GM12878 (cell line): ENCODE measurements at regions not wholly inside any gene's neighbourhood (a gene's known extent, or its start where the extent isn't known, plus 50 kb on each side); places are given as distances from the start of the nearest gene placed in this dataset.

Experiments
- ATAC-seq: fragments of 200-7000 bp; cut with Tn5 transposase; 3 replicates; pipeline ENCODE4 v1.9.1; 2020; ENCODE audit warnings: mild to moderate bottlenecking, moderate library complexity
- BruUV-seq: library from RNA; stranded (reverse); fragments of 400-500 nt; replicated peaks from 2 replicates; lab custom pipeline; 2021; lab: Mats Ljungman, UMichigan
- CTCF ChIA-PET: fragments of 300-600 bp; sonication (Branson Sonifier 250); formaldehyde crosslinking; extraction: SDS; loops from one replicate; lab custom pipeline; 2021; ENCODE audit warnings: inconsistent platforms; lab: Yijun Ruan, JAX
- POLR2A ChIA-PET: fragments of 350-600 bp; formaldehyde crosslinking; extraction: SDS; loops from one replicate; lab custom pipeline; 2021; ENCODE audit warnings: inconsistent platforms; lab: Charles Lee
- RAD21 ChIA-PET: fragments of 300-600 bp; sonication (Branson Sonifier 250); formaldehyde crosslinking; loops from one replicate; lab custom pipeline; 2023; ENCODE audit warnings: antibody characterized with exemption; ENCODE audit not compliant: unreplicated experiment; lab: Charles Lee
- SMC1A ChIA-PET: fragments of 300-600 bp; sonication (Branson Sonifier 250); formaldehyde crosslinking; loops from one replicate; lab custom pipeline; 2023; ENCODE audit not compliant: unreplicated experiment, uncharacterized antibody; lab: Charles Lee
- DNase-seq: peaks from one replicate; pipeline ENCODE4 v3.0.0-alpha.2; 2011; ENCODE audit warnings: low read depth, low spot score
- FAIRE-seq: peaks from 3 replicates; lab custom pipeline; 2011; peaks lifted over from hg19 to GRCh38; lab: Jason Lieb, UNC
- H2AFZ ChIP-seq: 2 replicates; pipeline ENCODE4 v1.6.0; 2011; ENCODE audit warnings: low read depth, low read length, control low read depth; ENCODE audit not compliant: control insufficient read depth
- H3K27ac ChIP-seq: 2 replicates; pipeline ENCODE4 v1.5.1; 2011; ENCODE audit warnings: control low read depth; ENCODE audit not compliant: control insufficient read depth, insufficient read depth
- H3K27me3 ChIP-seq, 2 experiments: replicated peaks in 1 of 2; 2 replicates each; pipeline versions ENCODE4 v1.6.0 to v1.6.1; 2011; ENCODE audit warnings: low read length in 1 of 2; ENCODE audit not compliant: control insufficient read depth in 2 of 2, insufficient read depth in 2 of 2
- H3K36me3 ChIP-seq, 2 experiments: 2 replicates each; pipeline ENCODE4 v1.5.1; 2011; ENCODE audit warnings: low read length in 1 of 2; ENCODE audit not compliant: control insufficient read depth in 2 of 2, insufficient read depth in 2 of 2
- H3K4me1 ChIP-seq: 2 replicates; pipeline ENCODE4 v1.6.1; 2011; ENCODE audit warnings: mild to moderate bottlenecking, low read length, moderate library complexity, mixed read lengths; ENCODE audit not compliant: control insufficient read depth, insufficient read depth
- H3K4me2 ChIP-seq: 2 replicates; pipeline ENCODE4 v1.6.0; 2011; ENCODE audit warnings: control low read depth; ENCODE audit not compliant: control insufficient read depth, insufficient read depth
- H3K4me3 ChIP-seq: fragments of 200-600 bp; sonication (generic); 2 replicates; pipeline ENCODE4 v1.5.1; 2016
- H3K79me2 ChIP-seq: 2 replicates; pipeline ENCODE4 v1.6.0; 2011; ENCODE audit warnings: low read length; ENCODE audit not compliant: control insufficient read depth, insufficient read depth
- H3K9ac ChIP-seq: 2 replicates; pipeline ENCODE4 v1.8.0; 2011; ENCODE audit warnings: low read length, control low read depth, mixed read lengths; ENCODE audit not compliant: control insufficient read depth, insufficient read depth
- H3K9me3 ChIP-seq: replicated peaks from 3 replicates; pipeline ENCODE4 v1.5.1; 2011; ENCODE audit warnings: mild to moderate bottlenecking, low read length; ENCODE audit not compliant: control insufficient read depth, insufficient read depth
- H4K20me1 ChIP-seq: 2 replicates; pipeline ENCODE4 v1.6.0; 2011; ENCODE audit not compliant: control insufficient read depth, insufficient read depth
- ATF7 ChIP-seq: fragments of 450-650 bp; IDR thresholded peaks from 2 replicates; pipeline ENCODE4 v1.6.1; 2016; ENCODE audit warnings: low read depth, mild to moderate bottlenecking
- DPF2 ChIP-seq: fragments of 450-650 bp; IDR thresholded peaks from 2 replicates; pipeline ENCODE4 v1.6.1; 2017; ENCODE audit warnings: mild to moderate bottlenecking
- E2F8 ChIP-seq: fragments of 450-650 bp; IDR thresholded peaks from 2 replicates; pipeline ENCODE4 v1.6.1; 2018; ENCODE audit warnings: mild to moderate bottlenecking, low read depth, moderate library complexity; ENCODE audit not compliant: partially characterized antibody
- ESRRA ChIP-seq: IDR thresholded peaks from 2 replicates; pipeline ENCODE4 v1.6.1; 2012; ENCODE audit warnings: mild to moderate bottlenecking, low read length, improper control_type of control experiment
- FOXM1 ChIP-seq: IDR thresholded peaks from 2 replicates; pipeline ENCODE4 v1.6.1; 2012; ENCODE audit warnings: low read depth, mild to moderate bottlenecking, inconsistent platforms, low read length, moderate library complexity
- HCFC1 ChIP-seq: fragments of 150-350 bp; IDR thresholded peaks from 2 replicates; pipeline ENCODE4 v1.6.1; 2014; ENCODE audit warnings: low read length
- IRF3 ChIP-seq: fragments of 450-650 bp; IDR thresholded peaks from 2 replicates; pipeline ENCODE4 v1.6.1; 2014; ENCODE audit warnings: mild to moderate bottlenecking
- MTA2 ChIP-seq: fragments of 450-650 bp; IDR thresholded peaks from 2 replicates; pipeline ENCODE4 v1.6.1; 2016; ENCODE audit warnings: low read depth, mild to moderate bottlenecking, moderate library complexity
- NKRF ChIP-seq: fragments of 450-650 bp; conservative IDR thresholded peaks from 2 replicates; pipeline ENCODE4 v1.6.1; 2017; ENCODE audit warnings: mild to moderate bottlenecking, moderate library complexity
- PAX5 ChIP-seq: IDR thresholded peaks from 2 replicates; pipeline ENCODE4 v1.6.1; 2011; ENCODE audit warnings: low read depth, low read length, borderline replicate concordance
- SREBF1 ChIP-seq: IDR thresholded peaks from 2 replicates; pipeline ENCODE4 v1.6.1; 2012; ENCODE audit warnings: mild to moderate bottlenecking, low read length
- ZNF384 ChIP-seq: IDR thresholded peaks from 2 replicates; pipeline ENCODE4 v1.6.1; 2012; ENCODE audit warnings: low read depth, mild to moderate bottlenecking, low read length, improper control_type of control experiment, borderline replicate concordance
- WGBS: methylation state at CpG from one replicate; pipeline ENCODE4 v1.1.6; 2016; ENCODE audit warnings: low lambda C conversion rate; ENCODE audit not compliant: insufficient replicate concordance, insufficient coverage; ENCODE audit errors: missing lambda C conversion rate; 5-methylcytosine and 5-hydroxymethylcytosine counted together
- in situ Hi-C: fragments of 300-500 bp; cut with MboI; formaldehyde crosslinking; loops from 9 replicates; pipeline ENCODE4 v1.14.3; 2018; ENCODE audit warnings: mixed read lengths
- intact Hi-C: fragments of 100-400 bp; cut with micrococcal nuclease; formaldehyde crosslinking; loops from one replicate; pipeline ENCODE4 v1.14.2; 2022; ENCODE audit not compliant: unreplicated experiment
- TF ChIP-seq, protein P1 (sequence below): IDR thresholded peaks from 2 replicates; pipeline ENCODE4 v1.6.1; 2012; ENCODE audit warnings: low read depth, low read length, improper control_type of control experiment
- TF ChIP-seq, protein P2 (sequence below): fragments of 450-650 bp; IDR thresholded peaks from 2 replicates; pipeline ENCODE4 v1.6.1; 2017; ENCODE audit warnings: antibody characterized with exemption, mild to moderate bottlenecking, moderate library complexity
- TF ChIP-seq, protein P3 (sequence below): IDR thresholded peaks from 2 replicates; pipeline ENCODE4 v1.6.1; 2011; ENCODE audit warnings: borderline replicate concordance, low read depth, mild to moderate bottlenecking, moderate library complexity, mixed read lengths, low read length; ENCODE audit not compliant: insufficient read depth; ENCODE audit errors: extremely low read length

DNA sequence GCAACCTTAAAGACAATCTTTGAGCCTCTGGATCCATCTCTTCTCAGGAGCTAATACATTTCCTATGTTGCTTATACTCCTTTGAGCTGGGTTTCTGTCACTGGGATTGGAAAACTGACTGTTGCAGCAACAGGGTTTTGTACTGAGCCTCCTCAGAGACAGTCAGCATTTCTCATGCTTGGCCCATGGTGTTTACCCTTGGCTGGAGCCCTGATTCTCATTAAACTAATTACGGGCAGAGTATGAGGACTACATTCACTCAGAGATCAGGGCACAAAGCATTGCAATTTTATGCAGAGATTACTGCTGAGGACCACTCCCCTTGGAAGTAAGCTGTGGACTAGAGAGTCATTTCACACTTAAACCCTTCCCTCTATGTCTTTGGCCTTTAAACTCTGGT, 134.5 kb downstream of the LRIG2 start:
- POLR2A ChIA-PET: no interaction called here
- H4K20me1 ChIP-seq: no peaks in the 10 kb centered on the region
- CTCF ChIA-PET: no interaction called here
- ATAC-seq (no peak), DNase-seq (no peak), FAIRE-seq (no peak)
- no peaks in the 10 kb centered on the region for H3K4me1 ChIP-seq
- no peak overlapping the region for H3K27ac ChIP-seq
- no peak overlapping the region for H3K9ac ChIP-seq
- in situ Hi-C loops: no loop called here
- WGBS: 33% methylated on average over 1 of the region's 1 CpG
- no peaks in the 10 kb centered on the region for H3K9me3 ChIP-seq
- BruUV-seq: no TSS peak
- RAD21 ChIA-PET: no interaction called here
- no peak overlapping the region for H2AFZ ChIP-seq
- intact Hi-C loops: loop anchor here (5.0 kb wide), 1 partner anchor 50 kb away; no protein-coding TSS in a partner anchor
- SMC1A ChIA-PET: no interaction called here
- H3K36me3 ChIP-seq: no peaks in the 10 kb centered on the region
- no peak overlapping the region for H3K4me2 ChIP-seq
- no peak overlapping the region for H3K4me3 ChIP-seq
- no peaks in the 10 kb centered on the region for H3K79me2 ChIP-seq
- H3K27me3 ChIP-seq: no peaks in the 10 kb centered on the region
- no peak for TF ChIP-seq NKRF
- no peak for TF ChIP-seq PAX5
- TF ChIP-seq MTA2: no peak
- TF ChIP-seq, protein P1, sequence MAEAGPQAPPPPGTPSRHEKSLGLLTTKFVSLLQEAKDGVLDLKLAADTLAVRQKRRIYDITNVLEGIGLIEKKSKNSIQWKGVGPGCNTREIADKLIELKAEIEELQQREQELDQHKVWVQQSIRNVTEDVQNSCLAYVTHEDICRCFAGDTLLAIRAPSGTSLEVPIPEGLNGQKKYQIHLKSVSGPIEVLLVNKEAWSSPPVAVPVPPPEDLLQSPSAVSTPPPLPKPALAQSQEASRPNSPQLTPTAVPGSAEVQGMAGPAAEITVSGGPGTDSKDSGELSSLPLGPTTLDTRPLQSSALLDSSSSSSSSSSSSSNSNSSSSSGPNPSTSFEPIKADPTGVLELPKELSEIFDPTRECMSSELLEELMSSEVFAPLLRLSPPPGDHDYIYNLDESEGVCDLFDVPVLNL: no peak
- no peak for TF ChIP-seq HCFC1
- TF ChIP-seq ESRRA: no peak
- no peak for TF ChIP-seq DPF2
- TF ChIP-seq FOXM1: no peak
- TF ChIP-seq, protein P2, sequence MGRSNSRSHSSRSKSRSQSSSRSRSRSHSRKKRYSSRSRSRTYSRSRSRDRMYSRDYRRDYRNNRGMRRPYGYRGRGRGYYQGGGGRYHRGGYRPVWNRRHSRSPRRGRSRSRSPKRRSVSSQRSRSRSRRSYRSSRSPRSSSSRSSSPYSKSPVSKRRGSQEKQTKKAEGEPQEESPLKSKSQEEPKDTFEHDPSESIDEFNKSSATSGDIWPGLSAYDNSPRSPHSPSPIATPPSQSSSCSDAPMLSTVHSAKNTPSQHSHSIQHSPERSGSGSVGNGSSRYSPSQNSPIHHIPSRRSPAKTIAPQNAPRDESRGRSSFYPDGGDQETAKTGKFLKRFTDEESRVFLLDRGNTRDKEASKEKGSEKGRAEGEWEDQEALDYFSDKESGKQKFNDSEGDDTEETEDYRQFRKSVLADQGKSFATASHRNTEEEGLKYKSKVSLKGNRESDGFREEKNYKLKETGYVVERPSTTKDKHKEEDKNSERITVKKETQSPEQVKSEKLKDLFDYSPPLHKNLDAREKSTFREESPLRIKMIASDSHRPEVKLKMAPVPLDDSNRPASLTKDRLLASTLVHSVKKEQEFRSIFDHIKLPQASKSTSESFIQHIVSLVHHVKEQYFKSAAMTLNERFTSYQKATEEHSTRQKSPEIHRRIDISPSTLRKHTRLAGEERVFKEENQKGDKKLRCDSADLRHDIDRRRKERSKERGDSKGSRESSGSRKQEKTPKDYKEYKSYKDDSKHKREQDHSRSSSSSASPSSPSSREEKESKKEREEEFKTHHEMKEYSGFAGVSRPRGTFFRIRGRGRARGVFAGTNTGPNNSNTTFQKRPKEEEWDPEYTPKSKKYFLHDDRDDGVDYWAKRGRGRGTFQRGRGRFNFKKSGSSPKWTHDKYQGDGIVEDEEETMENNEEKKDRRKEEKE: no peak
- no peak for TF ChIP-seq E2F8
- no peak for TF ChIP-seq ATF7
- no peak for TF ChIP-seq ZNF384
- no peak for TF ChIP-seq SREBF1
- no peak for TF ChIP-seq IRF3
- TF ChIP-seq, protein P3, sequence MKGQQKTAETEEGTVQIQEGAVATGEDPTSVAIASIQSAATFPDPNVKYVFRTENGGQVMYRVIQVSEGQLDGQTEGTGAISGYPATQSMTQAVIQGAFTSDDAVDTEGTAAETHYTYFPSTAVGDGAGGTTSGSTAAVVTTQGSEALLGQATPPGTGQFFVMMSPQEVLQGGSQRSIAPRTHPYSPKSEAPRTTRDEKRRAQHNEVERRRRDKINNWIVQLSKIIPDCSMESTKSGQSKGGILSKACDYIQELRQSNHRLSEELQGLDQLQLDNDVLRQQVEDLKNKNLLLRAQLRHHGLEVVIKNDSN: no peak
